ENCODE measurements at regions not wholly inside any gene's neighbourhood (a gene's known extent, or its start where the extent isn't known, plus 50 kb on each side); places are given as distances from the start of the nearest gene placed in this dataset.

DNA sequence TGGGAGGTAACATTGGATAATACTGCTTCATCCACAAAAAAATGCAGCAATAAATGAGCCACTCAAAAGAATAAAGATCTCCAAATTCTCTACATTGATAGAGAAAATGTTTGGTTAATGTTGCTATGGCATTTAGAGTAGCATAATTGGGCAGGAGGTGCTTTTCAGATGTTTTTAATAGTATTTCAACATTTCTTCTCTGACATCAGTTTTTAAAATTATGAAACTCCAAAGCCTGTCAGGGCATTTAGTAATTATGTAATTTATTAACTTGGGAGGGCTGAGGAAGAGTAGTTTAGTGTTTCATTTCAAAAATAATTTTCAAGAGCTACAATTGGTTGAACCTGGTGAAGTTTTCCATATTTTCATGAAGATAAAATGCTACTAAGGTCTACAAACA, 211.3 kb upstream of the INTU start:
- intact Hi-C loops (cut with DNase I; ENCODE audit: low total_unique reads): no loop called here
- Histone ChIP-seq H3K27ac (no peak overlapping the region), H3K4me3 (no peak overlapping the region), H3K36me3 (no peaks in the 10 kb centered on the region), H3K27me3 (replicated peaks in 1 of 7) (no peaks in the 10 kb centered on the region), H3K9me3 (no peaks in the 10 kb centered on the region), H3K4me1 (no peaks in the 10 kb centered on the region)
- TF ChIP-seq, protein P1, sequence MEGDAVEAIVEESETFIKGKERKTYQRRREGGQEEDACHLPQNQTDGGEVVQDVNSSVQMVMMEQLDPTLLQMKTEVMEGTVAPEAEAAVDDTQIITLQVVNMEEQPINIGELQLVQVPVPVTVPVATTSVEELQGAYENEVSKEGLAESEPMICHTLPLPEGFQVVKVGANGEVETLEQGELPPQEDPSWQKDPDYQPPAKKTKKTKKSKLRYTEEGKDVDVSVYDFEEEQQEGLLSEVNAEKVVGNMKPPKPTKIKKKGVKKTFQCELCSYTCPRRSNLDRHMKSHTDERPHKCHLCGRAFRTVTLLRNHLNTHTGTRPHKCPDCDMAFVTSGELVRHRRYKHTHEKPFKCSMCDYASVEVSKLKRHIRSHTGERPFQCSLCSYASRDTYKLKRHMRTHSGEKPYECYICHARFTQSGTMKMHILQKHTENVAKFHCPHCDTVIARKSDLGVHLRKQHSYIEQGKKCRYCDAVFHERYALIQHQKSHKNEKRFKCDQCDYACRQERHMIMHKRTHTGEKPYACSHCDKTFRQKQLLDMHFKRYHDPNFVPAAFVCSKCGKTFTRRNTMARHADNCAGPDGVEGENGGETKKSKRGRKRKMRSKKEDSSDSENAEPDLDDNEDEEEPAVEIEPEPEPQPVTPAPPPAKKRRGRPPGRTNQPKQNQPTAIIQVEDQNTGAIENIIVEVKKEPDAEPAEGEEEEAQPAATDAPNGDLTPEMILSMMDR (IDR thresholded peaks at IDR 0.05 in 8 of 11, conservative IDR thresholded peaks at IDR 0.05 in 3 of 11): no peak
- TF ChIP-seq POLR2AphosphoS5 (IDR thresholded peaks at IDR 0.05) (no peak), POLR2A (IDR thresholded peaks at IDR 0.05) (no peak)
- DNase-seq: no peak

DNA sequence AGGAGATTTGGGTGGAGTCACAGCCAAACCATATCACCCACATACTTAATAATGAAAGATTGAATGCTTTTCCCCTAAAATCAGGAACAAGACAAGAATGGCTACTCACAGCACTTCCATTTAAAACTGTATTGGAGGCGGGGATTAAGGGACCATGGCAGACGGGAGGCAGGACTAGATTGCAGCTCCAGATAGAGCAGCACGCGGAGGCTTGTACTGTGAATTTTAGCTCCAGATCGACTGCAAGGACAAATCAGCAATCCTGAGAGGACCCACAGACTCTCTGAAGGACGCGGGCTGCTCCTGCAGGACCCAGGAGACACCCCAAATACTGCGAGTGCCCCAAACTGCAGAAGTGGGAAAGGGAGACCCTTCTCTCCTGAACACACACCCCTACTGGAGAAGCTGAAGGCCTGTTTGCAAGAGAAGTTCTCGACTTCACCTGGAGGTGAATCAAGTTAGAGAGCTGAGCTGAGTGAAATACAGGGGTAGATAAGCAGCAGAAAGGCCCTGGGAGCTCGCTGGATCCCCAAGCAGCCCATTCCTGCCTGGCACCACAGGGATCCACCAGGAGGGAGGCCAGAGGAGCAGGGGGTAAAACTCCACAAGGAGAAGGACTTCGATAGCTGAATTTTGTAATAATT, 207.4 kb upstream of the INTU start:
- H3K27me3 ChIP-seq (replicated peaks in 1 of 7): no peaks in the 10 kb centered on the region
- no peak overlapping the region for H3K27ac ChIP-seq
- H3K36me3 ChIP-seq: no peaks in the 10 kb centered on the region
- H3K9me3 ChIP-seq: peaks cover 0 to 6% (median 0%) of the 10 kb centered on the region in 8 donors
- TF ChIP-seq POLR2A (IDR thresholded peaks at IDR 0.05) (no peak), POLR2AphosphoS5 (IDR thresholded peaks at IDR 0.05) (no peak)
- TF ChIP-seq, protein P1 (IDR thresholded peaks at IDR 0.05 in 8 of 11, conservative IDR thresholded peaks at IDR 0.05 in 3 of 11): no peak
- no peaks in the 10 kb centered on the region for H3K4me1 ChIP-seq
- no peak for DNase-seq
- 81 to 91% (median 85%) methylated on average over 11 of the region's 11 CpGs for WGBS, 5 donors
- intact Hi-C loops (cut with DNase I; ENCODE audit: low total_unique reads): no loop called here
- no peak overlapping the region for H3K4me3 ChIP-seq

DNA sequence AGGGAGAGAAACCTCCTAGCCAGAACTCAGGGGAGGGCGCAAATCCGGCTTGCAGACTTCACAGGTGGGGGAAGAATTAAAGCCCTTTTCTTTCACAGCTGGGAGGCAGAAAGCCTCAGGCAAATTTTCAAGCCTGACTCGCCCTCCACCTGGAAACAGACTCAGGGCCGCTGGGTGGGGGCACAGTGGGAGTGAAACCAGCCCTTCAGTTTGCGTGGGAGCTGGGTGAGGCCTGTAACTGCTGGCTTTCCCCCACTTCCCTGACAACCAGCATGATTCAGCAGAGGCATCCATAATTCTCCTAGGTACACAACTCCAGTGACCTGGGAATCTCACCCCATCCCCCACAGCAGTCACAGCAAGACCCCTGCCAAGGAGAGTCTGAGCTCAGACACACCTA, 206.9 kb upstream of the INTU start:
- no peaks in the 10 kb centered on the region for H3K27me3 ChIP-seq (replicated peaks in 1 of 7)
- peaks cover 0 to 6% (median 0%) of the 10 kb centered on the region in 8 donors for H3K9me3 ChIP-seq
- no peak for DNase-seq
- no peak overlapping the region for H3K4me3 ChIP-seq
- no peaks in the 10 kb centered on the region for H3K4me1 ChIP-seq
- H3K27ac ChIP-seq: no peak overlapping the region
- intact Hi-C loops (cut with DNase I; ENCODE audit: low total_unique reads): no loop called here
- H3K36me3 ChIP-seq: no peaks in the 10 kb centered on the region
- TF ChIP-seq POLR2AphosphoS5 (IDR thresholded peaks at IDR 0.05) (no peak), POLR2A (IDR thresholded peaks at IDR 0.05) (no peak)
- TF ChIP-seq, protein P1 (IDR thresholded peaks at IDR 0.05 in 8 of 11, conservative IDR thresholded peaks at IDR 0.05 in 3 of 11): no peak
- 79 to 93% (median 85%) methylated on average over 5 of the region's 5 CpGs for WGBS, 5 donors

DNA sequence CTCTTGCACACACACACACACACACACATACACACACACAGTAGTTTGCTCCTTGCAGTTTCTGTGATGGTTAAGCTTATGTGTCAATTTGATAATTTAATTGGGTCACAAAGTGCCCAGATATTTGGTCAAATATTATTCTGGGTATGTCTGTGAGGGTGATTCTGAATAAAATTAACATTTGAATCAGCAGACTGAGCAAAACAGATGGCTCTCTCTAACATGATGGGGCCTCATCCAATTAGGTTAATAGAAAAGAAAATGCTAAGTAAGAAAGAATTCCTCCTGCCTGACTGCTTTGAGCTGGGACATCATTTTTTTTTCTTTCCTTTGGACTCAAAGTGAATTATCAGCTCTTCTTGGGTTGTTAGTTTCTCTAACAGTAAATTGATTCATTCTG, 191.2 kb upstream of the INTU start:
- Histone ChIP-seq H3K27me3 (replicated peaks in 1 of 7) (no peaks in the 10 kb centered on the region), H3K36me3 (no peaks in the 10 kb centered on the region), H3K27ac (no peak overlapping the region), H3K4me3 (no peak overlapping the region), H3K9me3 (no peaks in the 10 kb centered on the region), H3K4me1 (no peaks in the 10 kb centered on the region)
- TF ChIP-seq POLR2A (IDR thresholded peaks at IDR 0.05): no peak
- no peak for DNase-seq
- intact Hi-C loops (cut with DNase I; ENCODE audit: low total_unique reads): no loop called here

DNA sequence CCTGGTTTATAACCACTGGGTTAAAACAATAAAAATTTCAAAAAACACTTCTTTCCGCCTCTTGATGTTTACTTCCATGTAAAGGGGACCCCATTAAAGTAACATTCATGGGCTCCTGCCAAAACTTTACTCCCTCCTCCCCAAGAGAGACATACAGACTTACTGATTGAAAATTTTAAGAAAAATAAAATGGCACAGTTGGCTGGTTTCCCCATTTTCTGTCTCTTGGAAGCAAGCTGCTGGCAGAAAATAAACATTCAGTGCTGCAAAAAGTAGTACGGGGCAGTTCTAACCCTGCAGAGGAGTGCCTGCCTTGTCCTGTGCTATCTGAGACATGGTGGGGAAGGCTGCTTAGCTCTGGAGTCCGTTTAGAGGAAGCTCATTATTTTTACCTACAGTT, 187.3 kb upstream of the INTU start:
- no peaks in the 10 kb centered on the region for H3K27me3 ChIP-seq (replicated peaks in 1 of 7)
- no peak for DNase-seq
- WGBS, 5 donors: 60 to 73% (median 66%) methylated on average over 3 of the region's 3 CpGs
- no peaks in the 10 kb centered on the region for H3K4me1 ChIP-seq
- TF ChIP-seq POLR2A (IDR thresholded peaks at IDR 0.05): no peak
- no peak for TF ChIP-seq POLR2AphosphoS5 (IDR thresholded peaks at IDR 0.05)
- TF ChIP-seq, protein P1 (IDR thresholded peaks at IDR 0.05 in 8 of 11, conservative IDR thresholded peaks at IDR 0.05 in 3 of 11): no peak
- no peak overlapping the region for H3K4me3 ChIP-seq
- H3K27ac ChIP-seq: no peak overlapping the region
- no peaks in the 10 kb centered on the region for H3K9me3 ChIP-seq
- H3K36me3 ChIP-seq: no peaks in the 10 kb centered on the region
- intact Hi-C loops (cut with DNase I; ENCODE audit: low total_unique reads): no loop called here

Data from spleen (tissue), 11 donors.